Muscle of leg (tissue), 3 donors: ENCODE measurements at regions not wholly inside any gene's neighbourhood (a gene's known extent, or its start where the extent isn't known, plus 50 kb on each side); places are given as distances from the start of the nearest gene placed in this dataset.

Experiments
- DNase-seq: peaks from one replicate; pipeline ENCODE4 v3.0.0; 2013
- H3K27ac ChIP-seq: one replicate; pipeline ENCODE4 v1.5.1; 2013; ENCODE audit warnings: mild to moderate bottlenecking, low read length, control low read depth
- H3K27me3 ChIP-seq: one replicate; pipeline ENCODE4 v1.6.1; 2013; ENCODE audit warnings: low read length; ENCODE audit not compliant: control insufficient read depth, insufficient read depth
- H3K36me3 ChIP-seq: one replicate; pipeline ENCODE4 v1.6.1; 2013; ENCODE audit warnings: low read length; ENCODE audit not compliant: control insufficient read depth, insufficient read depth
- H3K4me1 ChIP-seq: one replicate; pipeline ENCODE4 v1.6.1; 2013; ENCODE audit warnings: low read length; ENCODE audit not compliant: control insufficient read depth, insufficient read depth
- H3K4me3 ChIP-seq: one replicate; pipeline ENCODE4 v1.5.1; 2013; ENCODE audit warnings: low read length, control low read depth
- H3K9me3 ChIP-seq: replicated peaks from 2 replicates; pipeline ENCODE4 v1.6.1; 2013; ENCODE audit warnings: low read depth, low read length; ENCODE audit not compliant: control insufficient read depth
- WGBS: methylation state at CpG from one replicate; pipeline ENCODE4 v1.1.5; 2013; ENCODE audit warnings: missing lambda C conversion rate; ENCODE audit not compliant: insufficient coverage; 5-methylcytosine and 5-hydroxymethylcytosine counted together

- Histone ChIP-seq H3K4me1 (no peaks in the 10 kb centered on the region), H3K27me3 (no peaks in the 10 kb centered on the region), H3K27ac (no peak overlapping the region), H3K36me3 (no peaks in the 10 kb centered on the region), H3K9me3 (no peaks in the 10 kb centered on the region), H3K4me3 (no peak overlapping the region)
- WGBS, result no CpG with 5 or more reads among the region's 2 CpGs
- no peak for DNase-seq
Observed at GRCh38 chr18:24773101-24773500, 312.7 kb downstream of the HRH4 start.

GRCh38 chr18:24776019-24776418 is 315.6 kb downstream of the HRH4 start:
- H3K27ac ChIP-seq, result no peak overlapping the region
- no peaks in the 10 kb centered on the region for H3K9me3 ChIP-seq
- H3K4me1 ChIP-seq, result no peaks in the 10 kb centered on the region
- DNase-seq, result no peak
- H3K4me3 ChIP-seq, result no peak overlapping the region
- no peaks in the 10 kb centered on the region for H3K36me3 ChIP-seq
- H3K27me3 ChIP-seq, result no peaks in the 10 kb centered on the region

- no peak for DNase-seq
- H3K9me3 ChIP-seq, result no peaks in the 10 kb centered on the region
- no peak overlapping the region for H3K4me3 ChIP-seq
- 73% methylated on average over 5 of the region's 6 CpGs for WGBS
- H3K27me3 ChIP-seq, result no peaks in the 10 kb centered on the region
- H3K27ac ChIP-seq, result no peak overlapping the region
- H3K4me1 ChIP-seq, result no peaks in the 10 kb centered on the region
- H3K36me3 ChIP-seq, result no peaks in the 10 kb centered on the region
Observed at GRCh38 chr18:24778810-24779418, 318.5 kb downstream of the HRH4 start.

GRCh38 chr18:24782566-24782965 is 322.1 kb downstream of the HRH4 start:
- Histone ChIP-seq H3K27me3 (no peaks in the 10 kb centered on the region), H3K9me3 (no peaks in the 10 kb centered on the region), H3K4me1 (no peaks in the 10 kb centered on the region), H3K4me3 (no peak overlapping the region), H3K36me3 (no peaks in the 10 kb centered on the region), H3K27ac (no peak overlapping the region)
- DNase-seq, result no peak
- WGBS, result no CpG with 5 or more reads among the region's 3 CpGs

- no peaks in the 10 kb centered on the region for H3K9me3 ChIP-seq
- H3K4me1 ChIP-seq, result no peaks in the 10 kb centered on the region
- H3K27me3 ChIP-seq, result no peaks in the 10 kb centered on the region
- H3K4me3 ChIP-seq, result no peak overlapping the region
- H3K36me3 ChIP-seq, result no peaks in the 10 kb centered on the region
- no peak overlapping the region for H3K27ac ChIP-seq
- DNase-seq, result no peak
- 87% methylated on average over 2 of the region's 3 CpGs for WGBS
Observed at GRCh38 chr18:24785019-24785418, 324.6 kb downstream of the HRH4 start.

DNA sequence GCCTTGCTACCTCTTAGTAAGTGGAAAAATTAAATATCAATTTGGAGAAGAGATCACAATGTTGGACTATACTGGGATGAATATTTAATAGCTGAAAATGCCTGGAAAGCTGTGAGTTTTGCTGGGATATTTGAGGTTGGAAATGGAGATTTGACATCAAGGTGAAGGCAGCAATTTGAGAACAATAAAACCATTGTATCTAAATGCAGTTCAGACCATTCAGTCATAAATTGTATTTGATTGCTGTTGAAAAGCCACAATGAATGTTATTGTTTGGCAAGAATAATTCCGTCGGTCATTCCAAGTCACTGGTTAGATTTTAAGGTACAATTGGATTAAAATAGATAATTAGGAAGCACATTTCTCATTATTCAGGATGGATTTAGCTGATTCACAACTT is 325.6 kb downstream of the HRH4 start:
- no peak overlapping the region for H3K27ac ChIP-seq
- no peaks in the 10 kb centered on the region for H3K4me1 ChIP-seq
- no peak for DNase-seq
- no peaks in the 10 kb centered on the region for H3K9me3 ChIP-seq
- no peaks in the 10 kb centered on the region for H3K36me3 ChIP-seq
- no peak overlapping the region for H3K4me3 ChIP-seq
- no CpG with 5 or more reads among the region's 2 CpGs for WGBS
- H3K27me3 ChIP-seq, result no peaks in the 10 kb centered on the region

DNA sequence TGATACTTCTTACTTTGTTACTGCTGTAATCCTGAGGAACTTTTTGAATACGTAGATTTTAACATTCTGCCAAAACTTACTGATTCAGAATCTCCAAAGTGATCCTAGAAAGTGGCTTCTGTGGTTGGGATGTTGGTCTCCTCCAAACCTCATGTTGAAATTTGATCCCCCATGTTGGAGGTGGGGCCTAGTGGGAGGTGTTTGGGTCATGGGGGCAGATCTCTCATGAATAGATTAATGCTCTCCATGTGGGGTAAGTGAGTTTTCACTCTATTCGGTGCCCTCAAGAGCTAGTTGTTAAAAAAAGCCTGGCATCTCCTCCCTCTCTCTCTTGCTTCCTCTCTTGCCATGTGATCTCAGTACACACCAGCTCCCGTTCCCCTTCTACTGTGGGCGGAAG is 329.9 kb downstream of the HRH4 start:
- no peaks in the 10 kb centered on the region for H3K36me3 ChIP-seq
- H3K27me3 ChIP-seq, result no peaks in the 10 kb centered on the region
- DNase-seq, result no peak
- peaks cover 10% of the 10 kb centered on the region for H3K4me1 ChIP-seq
- WGBS, result 89% methylated on average over 2 of the region's 4 CpGs
- no peak overlapping the region for H3K4me3 ChIP-seq
- no peaks in the 10 kb centered on the region for H3K9me3 ChIP-seq
- H3K27ac ChIP-seq, result no peak overlapping the region

DNA sequence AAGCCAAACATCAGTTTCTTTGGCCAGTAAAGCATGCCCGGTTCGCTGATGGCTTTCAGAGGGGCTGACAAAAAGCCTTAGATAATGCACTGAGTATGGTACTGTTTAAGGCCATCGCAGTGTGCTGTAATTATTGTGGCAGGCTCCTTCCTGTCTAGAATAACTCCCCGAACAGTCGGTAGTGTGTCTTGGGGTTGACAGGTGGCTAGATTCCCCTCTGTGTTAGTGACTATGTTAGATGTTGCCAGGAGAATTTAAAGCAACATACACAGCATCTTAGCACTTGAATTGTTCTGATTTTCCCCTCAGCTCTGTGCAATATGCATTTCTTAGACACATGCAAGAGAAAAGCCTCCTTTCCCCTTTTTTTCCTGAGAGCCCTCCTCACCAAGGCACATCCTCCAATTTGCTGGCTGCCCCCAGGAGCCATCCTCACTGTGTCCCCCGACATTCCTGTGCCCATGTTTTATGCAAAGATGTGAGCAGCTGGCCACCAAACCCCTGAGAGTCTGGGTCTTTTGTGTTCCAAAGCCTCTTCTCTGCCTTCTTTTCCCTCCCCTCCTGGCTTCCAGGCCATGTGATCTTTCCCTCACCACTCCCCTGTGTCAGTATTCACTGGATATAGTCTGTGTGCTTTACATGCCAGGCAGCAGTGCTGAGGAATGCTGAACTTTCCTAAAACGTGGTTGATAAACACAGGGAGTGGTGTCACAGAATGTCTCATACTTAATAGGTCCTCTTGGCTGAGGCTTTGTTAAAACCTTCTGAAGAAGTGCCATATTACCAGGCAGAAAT is 331.5 kb downstream of the HRH4 start:
- no peaks in the 10 kb centered on the region for H3K27me3 ChIP-seq

GRCh38 chr18:24793742-24794141 is 333.3 kb downstream of the HRH4 start:
- no peak overlapping the region for H3K27ac ChIP-seq
- H3K4me1 ChIP-seq, result peaks cover 10% of the 10 kb centered on the region
- no peak for DNase-seq
- H3K36me3 ChIP-seq, result no peaks in the 10 kb centered on the region
- H3K4me3 ChIP-seq, result no peak overlapping the region
- no peaks in the 10 kb centered on the region for H3K27me3 ChIP-seq
- 85% methylated on average over 4 of the region's 4 CpGs for WGBS
- no peaks in the 10 kb centered on the region for H3K9me3 ChIP-seq

More for the DNA sequence above, 331.5 kb downstream of the HRH4 start:
- peak; percentile 70 for DNase-seq
- Histone ChIP-seq H3K36me3 (no peaks in the 10 kb centered on the region), H3K27ac (peak overlapping the region; percentile 82), H3K4me3 (no peak overlapping the region), H3K4me1 (peaks cover 10% of the 10 kb centered on the region), H3K9me3 (no peaks in the 10 kb centered on the region)
- 15% methylated on average over 2 of the region's 7 CpGs for WGBS

- H3K27ac ChIP-seq, result no peak overlapping the region
- no peaks in the 10 kb centered on the region for H3K9me3 ChIP-seq
- no CpG with 5 or more reads among the region's 2 CpGs for WGBS
- H3K4me1 ChIP-seq, result peaks cover 10% of the 10 kb centered on the region
- H3K27me3 ChIP-seq, result no peaks in the 10 kb centered on the region
- no peaks in the 10 kb centered on the region for H3K36me3 ChIP-seq
- DNase-seq, result no peak
- H3K4me3 ChIP-seq, result no peak overlapping the region
Observed at GRCh38 chr18:24795129-24795528, 334.7 kb downstream of the HRH4 start.
